ENCODE measurements at regions not wholly inside any gene's neighbourhood (a gene's known extent, or its start where the extent isn't known, plus 50 kb on each side); places are given as distances from the start of the nearest gene placed in this dataset.
"Not testable (repeated sequence)": the region's sequence is repeated elsewhere in the genome, so short reads cannot be mapped to it uniquely, and the experiment has no call there.

DNA sequence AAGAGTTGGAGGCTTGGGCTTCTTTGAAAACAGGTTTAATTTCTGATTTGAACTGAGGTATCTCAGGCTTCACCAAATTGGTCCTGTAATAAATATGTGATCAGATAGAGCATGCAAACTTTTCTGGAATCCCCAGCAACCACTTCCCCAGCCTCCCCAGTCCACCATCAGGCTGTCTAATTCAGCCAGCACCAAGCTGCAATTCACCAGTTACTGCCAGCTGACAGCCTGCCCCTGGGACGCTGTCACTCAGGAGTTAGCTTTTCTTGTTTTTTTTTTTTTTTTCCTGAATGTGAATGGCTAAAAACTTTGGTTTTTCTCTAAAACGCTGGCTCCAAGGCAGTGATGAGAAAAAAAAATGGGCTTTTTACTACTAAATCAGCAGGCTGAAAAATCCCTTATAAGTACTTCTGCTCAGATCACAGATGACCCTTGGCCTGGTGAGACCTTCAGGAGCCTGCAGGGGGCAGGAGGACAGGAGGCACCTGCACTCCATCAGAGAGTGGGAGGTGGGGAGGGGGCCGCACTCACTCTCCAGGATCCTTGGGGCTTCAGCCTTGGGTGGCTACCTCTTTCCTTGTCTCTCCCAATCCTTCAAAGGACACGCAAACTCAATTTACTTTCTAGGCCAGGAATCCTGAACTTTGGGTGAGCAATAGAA, 349.4 kb downstream of the GATA3 start:
- DNase-seq (ENCODE audit: extremely low read depth, low read depth), result no peak
- TF ChIP-seq, protein P1, sequence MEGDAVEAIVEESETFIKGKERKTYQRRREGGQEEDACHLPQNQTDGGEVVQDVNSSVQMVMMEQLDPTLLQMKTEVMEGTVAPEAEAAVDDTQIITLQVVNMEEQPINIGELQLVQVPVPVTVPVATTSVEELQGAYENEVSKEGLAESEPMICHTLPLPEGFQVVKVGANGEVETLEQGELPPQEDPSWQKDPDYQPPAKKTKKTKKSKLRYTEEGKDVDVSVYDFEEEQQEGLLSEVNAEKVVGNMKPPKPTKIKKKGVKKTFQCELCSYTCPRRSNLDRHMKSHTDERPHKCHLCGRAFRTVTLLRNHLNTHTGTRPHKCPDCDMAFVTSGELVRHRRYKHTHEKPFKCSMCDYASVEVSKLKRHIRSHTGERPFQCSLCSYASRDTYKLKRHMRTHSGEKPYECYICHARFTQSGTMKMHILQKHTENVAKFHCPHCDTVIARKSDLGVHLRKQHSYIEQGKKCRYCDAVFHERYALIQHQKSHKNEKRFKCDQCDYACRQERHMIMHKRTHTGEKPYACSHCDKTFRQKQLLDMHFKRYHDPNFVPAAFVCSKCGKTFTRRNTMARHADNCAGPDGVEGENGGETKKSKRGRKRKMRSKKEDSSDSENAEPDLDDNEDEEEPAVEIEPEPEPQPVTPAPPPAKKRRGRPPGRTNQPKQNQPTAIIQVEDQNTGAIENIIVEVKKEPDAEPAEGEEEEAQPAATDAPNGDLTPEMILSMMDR (IDR thresholded peaks at IDR 0.05; ENCODE audit: low read depth, low read length, missing control alignments), result no peak
- no peak overlapping the region for H3K4me3 ChIP-seq (replicated peaks; ENCODE audit: low read depth, low read length)

- DNase-seq (ENCODE audit: extremely low read depth, low read depth), result no peak
- TF ChIP-seq, protein P1 (IDR thresholded peaks at IDR 0.05; ENCODE audit: low read depth, low read length, missing control alignments), result no peak
- no peak overlapping the region for H3K4me3 ChIP-seq (replicated peaks; ENCODE audit: low read depth, low read length)
Observed at GRCh38 chr10:8404721-8405120, 350.2 kb downstream of the GATA3 start.

DNA sequence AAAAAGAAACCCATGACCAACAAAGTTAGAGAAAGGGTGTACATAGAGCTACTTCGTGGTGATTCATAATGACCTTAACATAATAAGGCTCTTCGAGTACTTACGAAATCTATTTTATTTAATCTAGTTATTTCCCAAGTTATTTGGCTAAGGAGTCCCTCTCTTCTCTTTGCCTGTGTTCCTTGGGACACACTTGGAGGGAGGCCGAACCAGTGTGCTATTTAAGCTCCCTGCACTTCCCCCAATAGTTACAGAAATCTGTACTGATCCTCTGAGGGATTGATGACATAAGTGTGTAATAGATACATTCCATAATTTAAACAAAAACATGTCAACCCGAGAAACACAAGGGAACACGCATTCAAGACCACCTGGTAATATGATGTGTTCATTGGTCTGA, 351.1 kb downstream of the GATA3 start:
- TF ChIP-seq, protein P1 (IDR thresholded peaks at IDR 0.05; ENCODE audit: low read depth, low read length, missing control alignments), result no peak
- DNase-seq (ENCODE audit: extremely low read depth, low read depth), result no peak
- no peak overlapping the region for H3K4me3 ChIP-seq (replicated peaks; ENCODE audit: low read depth, low read length)

DNA sequence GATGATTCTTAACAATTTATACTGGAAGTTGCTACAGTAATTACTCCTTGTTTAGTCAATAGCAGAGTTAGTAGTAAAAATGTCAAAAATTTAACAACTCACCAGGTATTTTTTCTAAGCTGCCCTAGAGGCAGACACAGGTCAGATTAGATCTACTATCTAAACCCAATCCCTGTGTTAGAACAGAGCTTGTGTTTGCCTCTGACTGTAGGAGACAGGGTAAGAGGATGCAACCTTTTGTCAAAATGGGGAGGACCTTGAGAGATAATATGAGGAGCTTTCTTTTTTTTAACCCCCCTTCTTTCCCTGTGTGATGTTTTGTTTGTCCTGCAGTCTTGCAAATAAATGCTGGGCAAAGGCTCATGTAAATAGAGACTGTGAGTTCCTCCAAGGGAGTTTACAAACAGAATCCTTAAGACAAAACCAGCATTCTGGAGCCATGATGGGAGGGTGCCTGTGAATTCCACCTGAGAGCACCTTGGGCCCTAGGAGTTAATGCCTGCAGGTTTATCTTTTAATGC, 353.1 kb downstream of the GATA3 start:
- DNase-seq (ENCODE audit: extremely low read depth, low read depth), result no peak
- TF ChIP-seq, protein P1 (IDR thresholded peaks at IDR 0.05; ENCODE audit: low read depth, low read length, missing control alignments), result no peak
- no peak overlapping the region for H3K4me3 ChIP-seq (replicated peaks; ENCODE audit: low read depth, low read length)

GRCh38 chr10:8410506-8410905, 356.0 kb downstream of the GATA3 start:
- TF ChIP-seq, protein P1 (IDR thresholded peaks at IDR 0.05; ENCODE audit: low read depth, low read length, missing control alignments), result no peak
- no peak for DNase-seq (ENCODE audit: extremely low read depth, low read depth)
- H3K4me3 ChIP-seq (replicated peaks; ENCODE audit: low read depth, low read length), result no peak overlapping the region

- TF ChIP-seq, protein P1 (IDR thresholded peaks at IDR 0.05; ENCODE audit: low read depth, low read length, missing control alignments), result no peak
- no peak for DNase-seq (ENCODE audit: extremely low read depth, low read depth)
- no peak overlapping the region for H3K4me3 ChIP-seq (replicated peaks; ENCODE audit: low read depth, low read length)
Observed at GRCh38 chr10:8412541-8412940, 358.1 kb downstream of the GATA3 start.

- DNase-seq (ENCODE audit: extremely low read depth, low read depth); H3K4me3 ChIP-seq (replicated peaks; ENCODE audit: low read depth, low read length): not testable (repeated sequence)
Observed at GRCh38 chr10:8415029-8415428, 360.5 kb downstream of the GATA3 start.
